NCI-H69 (cell line): ENCODE measurements at regions not wholly inside any gene's neighbourhood (a gene's known extent, or its start where the extent isn't known, plus 50 kb on each side); places are given as distances from the start of the nearest gene placed in this dataset.
A peak's percentile ranks its signal among the peaks of the same experiment; 100 is the strongest.
"Not testable (repeated sequence)": the region's sequence is repeated elsewhere in the genome, so short reads cannot be mapped to it uniquely, and the experiment has no call there.

Experiments
- DNase-seq: peaks from one replicate; lab custom pipeline; 2025; lab: John Stamatoyannopoulos, UW

GRCh38 chr1:94672934-94673333, 131.4 kb upstream of the F3 start:
- no peak for DNase-seq

- no peak for DNase-seq
Observed at GRCh38 chr1:94672001-94672400, 130.4 kb upstream of the F3 start.

GRCh38 chr1:94670273-94670672, 128.7 kb upstream of the F3 start:
- no peak for DNase-seq

- DNase-seq: no peak
Observed at GRCh38 chr1:94669198-94669597, 127.6 kb upstream of the F3 start.

- no peak for DNase-seq
Observed at GRCh38 chr1:94668528-94668927, 127.0 kb upstream of the F3 start.

- DNase-seq: no peak
Observed at GRCh38 chr1:94667818-94668217, 126.3 kb upstream of the F3 start.

- no peak for DNase-seq
Observed at GRCh38 chr1:94666797-94667196, 125.2 kb upstream of the F3 start.

GRCh38 chr1:94661431-94661932, 119.9 kb upstream of the F3 start:
- DNase-seq: no peak

- DNase-seq: no peak
Observed at GRCh38 chr1:94660994-94661393, 119.4 kb upstream of the F3 start.

GRCh38 chr1:94660258-94660657, 118.7 kb upstream of the F3 start:
- DNase-seq: peak; percentile 5

GRCh38 chr1:94659202-94659601, 117.6 kb upstream of the F3 start:
- DNase-seq: not testable (repeated sequence)

GRCh38 chr1:94658221-94658620, 116.7 kb upstream of the F3 start:
- no peak for DNase-seq

- not testable (repeated sequence) for DNase-seq
Observed at GRCh38 chr1:94657776-94658175, 116.2 kb upstream of the F3 start.

- DNase-seq: no peak
Observed at GRCh38 chr1:94656967-94657366, 115.4 kb upstream of the F3 start.

- no peak for DNase-seq
Observed at GRCh38 chr1:94654919-94655318, 113.4 kb upstream of the F3 start.

GRCh38 chr1:94654459-94654858, 112.9 kb upstream of the F3 start:
- DNase-seq: peak; percentile 71

GRCh38 chr1:94654031-94654430, 112.5 kb upstream of the F3 start:
- peak; percentile 54 for DNase-seq

GRCh38 chr1:94653454-94653853, 111.9 kb upstream of the F3 start:
- DNase-seq: no peak

GRCh38 chr1:94651076-94651475, 109.5 kb upstream of the F3 start:
- no peak for DNase-seq

- no peak for DNase-seq
Observed at GRCh38 chr1:94650301-94650700, 108.7 kb upstream of the F3 start.

- DNase-seq: no peak
Observed at GRCh38 chr1:94648225-94649007, 106.9 kb upstream of the F3 start.

- no peak for DNase-seq
Observed at GRCh38 chr1:94646786-94647555, 105.4 kb upstream of the F3 start.

GRCh38 chr1:94646141-94646643, 104.6 kb upstream of the F3 start:
- DNase-seq: no peak
